Left ventricle myocardium inferior (tissue), 1 donor: ENCODE measurements at regions not wholly inside any gene's neighbourhood (a gene's known extent, or its start where the extent isn't known, plus 50 kb on each side); places are given as distances from the start of the nearest gene placed in this dataset.
"Not testable (repeated sequence)": the region's sequence is repeated elsewhere in the genome, so short reads cannot be mapped to it uniquely, and the experiment has no call there.

Experiments used
- DNase-seq: peaks from one replicate; pipeline ENCODE4 v3.0.0-alpha.2; 2020
- H3K27ac ChIP-seq: fragments of 200-600 bp; replicated peaks from 2 replicates; pipeline ENCODE4 v1.8.0; 2021
- H3K27me3 ChIP-seq: fragments of 200-600 bp; 2 replicates; pipeline ENCODE4 v1.8.0; 2021; ENCODE audit warnings: low read depth
- H3K36me3 ChIP-seq: fragments of 200-600 bp; 2 replicates; pipeline ENCODE4 v1.8.0; 2021
- H3K4me1 ChIP-seq: fragments of 200-600 bp; 2 replicates; pipeline ENCODE4 v1.8.0; 2021
- H3K4me3 ChIP-seq: fragments of 200-600 bp; 2 replicates; pipeline ENCODE4 v1.8.0; 2021; ENCODE audit warnings: mild to moderate bottlenecking, moderate library complexity
- H3K9me3 ChIP-seq: fragments of 200-600 bp; replicated peaks from 2 replicates; pipeline ENCODE4 v1.8.0; 2021
- intact Hi-C: fragments of 100-400 bp; cut with micrococcal nuclease; formaldehyde crosslinking; loops from one replicate; pipeline ENCODE4 v1.11.0; 2022
- TF ChIP-seq, protein P1 (sequence below): fragments of 200-600 bp; IDR thresholded peaks from 2 replicates; pipeline ENCODE4 v1.8.0; 2021; ENCODE audit warnings: antibody characterized with exemption, mild to moderate bottlenecking, borderline replicate concordance
- donor health status: DM: no; HTN: yes; CAD: no; lungs with severe emphysema.

DNA sequence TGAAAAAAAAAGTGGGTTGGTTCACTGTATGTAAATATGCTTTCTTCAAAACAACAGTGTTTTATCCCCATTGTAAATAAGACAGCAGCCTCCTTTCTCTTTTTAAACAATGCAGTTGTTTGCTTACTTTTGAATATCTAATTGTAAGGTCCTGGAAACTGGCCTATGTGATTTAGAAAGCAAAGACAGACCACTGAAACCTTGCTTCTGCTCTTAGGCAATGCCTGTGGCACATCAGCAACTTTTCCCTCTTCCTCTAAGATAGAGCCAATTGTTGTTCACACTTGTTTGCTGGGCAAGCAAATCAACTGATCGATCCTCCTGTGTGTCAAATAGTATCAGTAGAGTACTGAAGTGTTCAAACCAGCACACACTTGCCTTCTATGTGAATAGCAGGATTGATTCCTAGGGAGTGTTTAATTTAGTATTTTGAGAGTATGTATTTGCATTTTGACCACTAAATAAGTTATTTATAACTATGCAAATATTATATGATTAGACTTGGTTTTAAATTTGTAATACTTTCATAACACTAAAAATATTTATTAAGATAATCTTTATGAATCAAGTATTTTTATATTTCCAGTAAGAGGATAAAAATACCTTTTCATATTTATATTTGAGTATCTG is 55.4 kb upstream of the GRPR start:
- Histone ChIP-seq H3K27ac (no peak overlapping the region), H3K4me1 (no peaks in the 10 kb centered on the region), H3K27me3 (no peaks in the 10 kb centered on the region), H3K4me3 (no peak overlapping the region), H3K36me3 (no peaks in the 10 kb centered on the region), H3K9me3 (no peaks in the 10 kb centered on the region)
- TF ChIP-seq, protein P1, sequence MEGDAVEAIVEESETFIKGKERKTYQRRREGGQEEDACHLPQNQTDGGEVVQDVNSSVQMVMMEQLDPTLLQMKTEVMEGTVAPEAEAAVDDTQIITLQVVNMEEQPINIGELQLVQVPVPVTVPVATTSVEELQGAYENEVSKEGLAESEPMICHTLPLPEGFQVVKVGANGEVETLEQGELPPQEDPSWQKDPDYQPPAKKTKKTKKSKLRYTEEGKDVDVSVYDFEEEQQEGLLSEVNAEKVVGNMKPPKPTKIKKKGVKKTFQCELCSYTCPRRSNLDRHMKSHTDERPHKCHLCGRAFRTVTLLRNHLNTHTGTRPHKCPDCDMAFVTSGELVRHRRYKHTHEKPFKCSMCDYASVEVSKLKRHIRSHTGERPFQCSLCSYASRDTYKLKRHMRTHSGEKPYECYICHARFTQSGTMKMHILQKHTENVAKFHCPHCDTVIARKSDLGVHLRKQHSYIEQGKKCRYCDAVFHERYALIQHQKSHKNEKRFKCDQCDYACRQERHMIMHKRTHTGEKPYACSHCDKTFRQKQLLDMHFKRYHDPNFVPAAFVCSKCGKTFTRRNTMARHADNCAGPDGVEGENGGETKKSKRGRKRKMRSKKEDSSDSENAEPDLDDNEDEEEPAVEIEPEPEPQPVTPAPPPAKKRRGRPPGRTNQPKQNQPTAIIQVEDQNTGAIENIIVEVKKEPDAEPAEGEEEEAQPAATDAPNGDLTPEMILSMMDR, result no peak
- no peak for DNase-seq
- intact Hi-C loops, result no loop called here

DNA sequence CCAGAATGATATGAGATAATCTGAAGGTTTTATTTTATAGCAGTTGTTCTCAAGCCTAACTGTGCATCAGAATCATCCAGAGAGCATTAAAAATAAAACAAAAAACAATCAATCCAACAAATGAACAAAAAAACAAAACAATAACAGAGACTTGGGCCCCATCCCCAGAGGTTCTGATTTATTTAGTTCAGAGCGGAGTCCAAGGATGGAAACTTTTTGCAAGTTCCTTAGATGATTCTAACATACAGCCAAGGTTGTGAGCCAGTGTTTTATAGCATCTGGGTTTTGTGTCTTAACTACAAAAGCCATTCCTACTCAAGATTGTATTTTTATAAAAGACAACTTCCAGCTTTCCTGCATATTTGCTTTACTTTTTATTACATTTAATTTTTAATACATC is 59.4 kb upstream of the GRPR start:
- DNase-seq, result no peak
- intact Hi-C loops, result no loop called here
- H3K4me1 ChIP-seq, result no peaks in the 10 kb centered on the region
- TF ChIP-seq, protein P1, result no peak
- no peaks in the 10 kb centered on the region for H3K36me3 ChIP-seq
- no peaks in the 10 kb centered on the region for H3K27me3 ChIP-seq
- H3K27ac ChIP-seq, result no peak overlapping the region
- H3K9me3 ChIP-seq, result no peaks in the 10 kb centered on the region
- no peak overlapping the region for H3K4me3 ChIP-seq

DNA sequence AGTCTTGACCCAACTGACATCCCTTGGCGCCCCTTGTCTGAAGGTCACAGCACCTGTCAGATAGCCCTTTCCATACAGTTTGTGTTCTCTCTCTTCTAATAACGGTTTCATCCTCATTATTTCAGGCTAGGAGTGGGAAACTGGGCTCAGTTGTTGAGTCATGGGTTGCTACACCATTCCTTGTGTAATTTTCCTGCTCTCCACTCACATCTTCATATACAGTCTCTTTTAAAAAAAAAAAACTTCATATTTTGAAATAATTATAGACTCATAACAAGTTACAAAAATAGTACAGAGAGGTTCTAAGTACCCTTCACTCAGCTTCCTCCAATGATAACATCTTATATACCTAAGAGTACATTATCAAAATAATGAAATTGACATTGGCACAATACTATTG is 60.2 kb upstream of the GRPR start:
- Histone ChIP-seq H3K27me3 (no peaks in the 10 kb centered on the region), H3K36me3 (no peaks in the 10 kb centered on the region), H3K4me3 (no peak overlapping the region), H3K9me3 (no peaks in the 10 kb centered on the region), H3K4me1 (no peaks in the 10 kb centered on the region), H3K27ac (no peak overlapping the region)
- TF ChIP-seq, protein P1, result no peak
- intact Hi-C loops, result no loop called here
- DNase-seq, result no peak

GRCh38 chrX:16061296-16061695 is 62.1 kb upstream of the GRPR start:
- no peak overlapping the region for H3K4me3 ChIP-seq
- TF ChIP-seq, protein P1, result no peak
- DNase-seq, result no peak
- H3K36me3 ChIP-seq, result no peaks in the 10 kb centered on the region
- no peaks in the 10 kb centered on the region for H3K4me1 ChIP-seq
- H3K9me3 ChIP-seq, result no peaks in the 10 kb centered on the region
- intact Hi-C loops, result no loop called here
- no peak overlapping the region for H3K27ac ChIP-seq
- H3K27me3 ChIP-seq, result no peaks in the 10 kb centered on the region

- TF ChIP-seq, protein P1, result no peak
- Histone ChIP-seq H3K36me3 (no peaks in the 10 kb centered on the region), H3K4me3 (no peak overlapping the region), H3K4me1 (no peaks in the 10 kb centered on the region), H3K9me3 (no peaks in the 10 kb centered on the region), H3K27ac (no peak overlapping the region), H3K27me3 (no peaks in the 10 kb centered on the region)
- intact Hi-C loops, result no loop called here
- no peak for DNase-seq
Measured at GRCh38 chrX:16060252-16060651, 63.1 kb upstream of the GRPR start.

- intact Hi-C loops, DNase-seq, H3K9me3 ChIP-seq, H3K27me3 ChIP-seq, H3K4me1 ChIP-seq, H3K27ac ChIP-seq, H3K36me3 ChIP-seq, H3K4me3 ChIP-seq: not testable (repeated sequence)
Measured at GRCh38 chrX:16049126-16049525, 74.2 kb upstream of the GRPR start.
